A549 (cell line): ENCODE measurements at regions not wholly inside any gene's neighbourhood (a gene's known extent, or its start where the extent isn't known, plus 50 kb on each side); places are given as distances from the start of the nearest gene placed in this dataset.

Experiments used
- ATAC-seq, 2 experiments: fragments of 200-7000 bp in 1 of 2; fragments of >200 bp in 1 of 2; cut with Nextera tagmentation in 1 of 2; cut with Tn5 transposase in 1 of 2; 3 replicates each; pipeline versions ENCODE4 v1.8.0 to v1.9.1; 2018 to 2020; ENCODE audit warnings: mild to moderate bottlenecking in 1 of 2, moderate library complexity in 1 of 2
- CTCF ChIA-PET: fragments of 300-600 bp; sonication (Branson Sonifier 250); formaldehyde crosslinking; extraction: SDS; loops from one replicate; lab custom pipeline; 2021; ENCODE audit warnings: antibody characterized with exemption, inconsistent platforms; lab: Yijun Ruan, JAX
- POLR2A ChIA-PET: fragments of 350-600 bp; formaldehyde crosslinking; extraction: SDS; loops from one replicate; lab custom pipeline; 2021; ENCODE audit warnings: antibody characterized with exemption, inconsistent platforms; lab: Yijun Ruan, JAX
- DNase-seq, 2 experiments: peaks; one replicate each; pipeline versions ENCODE4 v3.0.0 to v3.0.0-alpha.2; 2011 to 2016; ENCODE audit warnings: low read depth in 1 of 2, low spot score in 1 of 2
- FAIRE-seq: peaks from 2 replicates; lab custom pipeline; 2011; peaks lifted over from hg19 to GRCh38; lab: Jason Lieb, UNC
- H3K27ac ChIP-seq, 2 experiments: fragments of >200 bp; sonication (Bioruptor Twin); formaldehyde crosslinking; 3 replicates each; pipeline ENCODE4 v1.5.1; 2016 to 2017
- H3K4me1 ChIP-seq: fragments of >200 bp; sonication (Bioruptor Twin); formaldehyde crosslinking; 3 replicates; pipeline ENCODE4 v1.6.1; 2016
- H3K4me2 ChIP-seq: fragments of >200 bp; sonication (Bioruptor Twin); formaldehyde crosslinking; 3 replicates; pipeline ENCODE4 v1.6.1; 2016
- H3K4me3 ChIP-seq: fragments of >200 bp; sonication (Bioruptor Twin); formaldehyde crosslinking; 3 replicates; pipeline ENCODE4 v1.5.1; 2016
- H3K9me3 ChIP-seq: fragments of >200 bp; sonication (Bioruptor Twin); formaldehyde crosslinking; 3 replicates; pipeline ENCODE4 v1.6.1; 2016
- CEBPB ChIP-seq, 2 experiments: fragments of >200 bp in 1 of 2; sonication (Bioruptor Twin) in 1 of 2; formaldehyde crosslinking in 1 of 2; IDR thresholded peaks; 2 replicates each; pipeline ENCODE4 v1.6.1; 2012 to 2016
- GATA3 ChIP-seq: IDR thresholded peaks from 2 replicates; pipeline ENCODE4 v1.6.1; 2012; ENCODE audit warnings: borderline replicate concordance
- HOXA7 ChIP-seq: fragments of 250-450 bp; sonication (Bioruptor Pico); IDR thresholded peaks from 2 replicates; pipeline ENCODE4 v1.5.0; 2020; ENCODE audit warnings: mild to moderate bottlenecking, moderate library complexity
- JUN ChIP-seq, 2 experiments: fragments of >200 bp; sonication (Bioruptor Twin); formaldehyde crosslinking; IDR thresholded peaks; 2 replicates in 1 of 2; 3 replicates in 1 of 2; pipeline ENCODE4 v1.6.1; 2016 to 2017
- JUNB ChIP-seq: fragments of >200 bp; sonication (Bioruptor Twin); formaldehyde crosslinking; IDR thresholded peaks from 2 replicates; pipeline ENCODE4 v1.6.1; 2016
- PHF8 ChIP-seq: fragments of 200-600 bp; sonication (generic); IDR thresholded peaks from 2 replicates; pipeline ENCODE4 v1.6.1; 2016; ENCODE audit warnings: low read depth, mild to moderate bottlenecking, antibody characterized with exemption, moderate library complexity, borderline replicate concordance
- RAD21 ChIP-seq, 2 experiments: fragments of >200 bp in 1 of 2; sonication (Bioruptor Twin) in 1 of 2; formaldehyde crosslinking in 1 of 2; IDR thresholded peaks in 1 of 2; conservative IDR thresholded peaks in 1 of 2; 2 replicates in 1 of 2; 3 replicates in 1 of 2; pipeline ENCODE4 v1.6.1; 2012 to 2018; ENCODE audit warnings: inconsistent platforms in 1 of 2
- RARB ChIP-seq: fragments of 250-450 bp; sonication (Bioruptor Pico); IDR thresholded peaks from 2 replicates; pipeline ENCODE4 v1.8.0; 2021; ENCODE audit warnings: mild to moderate bottlenecking, moderate library complexity
- RNF2 ChIP-seq: fragments of 200-600 bp; sonication (generic); IDR thresholded peaks from 2 replicates; pipeline ENCODE4 v1.6.1; 2016; ENCODE audit warnings: low read depth, mild to moderate bottlenecking, antibody characterized with exemption, moderate library complexity, borderline replicate concordance
- SMC3 ChIP-seq: fragments of >200 bp; sonication (Bioruptor Twin); formaldehyde crosslinking; IDR thresholded peaks from 3 replicates; pipeline ENCODE4 v1.6.1; 2018; ENCODE audit warnings: inconsistent platforms
- TFCP2L1 ChIP-seq: fragments of 250-450 bp; sonication (Bioruptor Pico); IDR thresholded peaks from 2 replicates; pipeline ENCODE4 v1.5.0; 2021; ENCODE audit warnings: mild to moderate bottlenecking
- TP53 ChIP-seq: fragments of 250-450 bp; sonication (Bioruptor Pico); IDR thresholded peaks from 2 replicates; pipeline ENCODE4 v1.5.0; 2021; ENCODE audit warnings: mild to moderate bottlenecking, moderate library complexity
- ZNF302 ChIP-seq: fragments of 250-450 bp; sonication (Bioruptor Pico); IDR thresholded peaks from 2 replicates; pipeline ENCODE4 v1.9.0; 2021; ENCODE audit warnings: inconsistent platforms, mild to moderate bottlenecking, moderate library complexity
- WGBS: methylation state at CpG from one replicate; pipeline ENCODE4 v1.1.6; 2017; ENCODE audit errors: missing lambda C conversion rate; 5-methylcytosine and 5-hydroxymethylcytosine counted together
- TF ChIP-seq, protein P1 (sequence below): IDR thresholded peaks from 2 replicates; pipeline ENCODE4 v1.6.1; 2012
- TF ChIP-seq, protein P2 (sequence below): fragments of 150-350 bp; IDR thresholded peaks from 2 replicates; pipeline ENCODE4 v1.6.1; 2014; ENCODE audit warnings: low read depth, mild to moderate bottlenecking, low read length
- TF ChIP-seq, protein P3 (sequence below): fragments of >200 bp; sonication (Bioruptor Twin); formaldehyde crosslinking; IDR thresholded peaks from 3 replicates; pipeline ENCODE4 v1.5.1; 2016

DNA sequence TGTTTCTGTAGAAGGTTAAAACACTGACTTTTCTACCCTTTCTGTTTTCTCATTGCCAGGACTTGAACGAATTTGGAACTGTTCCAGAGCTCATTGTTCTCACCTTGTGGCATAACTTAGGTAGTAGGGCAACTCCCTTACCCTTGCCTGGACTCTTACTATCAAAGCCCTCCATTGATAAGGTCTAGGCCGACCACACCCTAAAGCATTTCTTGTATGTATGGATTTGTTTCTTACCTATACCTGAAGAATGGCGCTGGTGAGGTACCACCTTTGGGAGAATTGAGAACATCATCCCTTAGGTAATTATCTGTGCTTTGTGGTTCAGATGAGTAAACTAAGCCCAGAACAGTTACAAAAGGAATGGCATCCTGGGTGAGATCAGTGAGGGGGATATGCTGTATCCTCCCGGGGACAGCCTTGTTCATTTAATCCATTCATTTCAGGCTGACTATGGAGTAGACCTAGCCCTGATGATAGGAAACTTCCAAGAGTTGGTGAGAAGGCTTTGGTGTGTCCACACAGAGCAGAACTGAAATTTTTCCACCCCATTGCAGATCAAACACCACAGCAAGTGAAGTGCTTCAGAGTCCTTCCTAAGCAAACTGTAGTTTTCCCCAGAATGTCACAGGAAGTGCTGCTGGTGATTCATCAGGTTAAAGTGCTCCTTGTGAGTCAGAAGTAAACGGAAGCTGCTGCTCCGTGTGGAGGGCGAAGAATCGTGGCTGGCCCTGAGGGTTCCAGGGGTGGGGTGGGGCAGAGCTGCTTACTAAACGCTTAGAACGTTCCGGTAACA is 113.0 kb downstream of the TEX26 start (continued):
- TF ChIP-seq, protein P1, sequence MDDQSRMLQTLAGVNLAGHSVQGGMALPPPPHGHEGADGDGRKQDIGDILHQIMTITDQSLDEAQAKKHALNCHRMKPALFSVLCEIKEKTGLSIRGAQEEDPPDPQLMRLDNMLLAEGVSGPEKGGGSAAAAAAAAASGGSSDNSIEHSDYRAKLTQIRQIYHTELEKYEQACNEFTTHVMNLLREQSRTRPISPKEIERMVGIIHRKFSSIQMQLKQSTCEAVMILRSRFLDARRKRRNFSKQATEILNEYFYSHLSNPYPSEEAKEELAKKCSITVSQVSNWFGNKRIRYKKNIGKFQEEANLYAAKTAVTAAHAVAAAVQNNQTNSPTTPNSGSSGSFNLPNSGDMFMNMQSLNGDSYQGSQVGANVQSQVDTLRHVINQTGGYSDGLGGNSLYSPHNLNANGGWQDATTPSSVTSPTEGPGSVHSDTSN: no peak
- TF ChIP-seq JUNB: peak; percentile 63
- TF ChIP-seq, protein P2, sequence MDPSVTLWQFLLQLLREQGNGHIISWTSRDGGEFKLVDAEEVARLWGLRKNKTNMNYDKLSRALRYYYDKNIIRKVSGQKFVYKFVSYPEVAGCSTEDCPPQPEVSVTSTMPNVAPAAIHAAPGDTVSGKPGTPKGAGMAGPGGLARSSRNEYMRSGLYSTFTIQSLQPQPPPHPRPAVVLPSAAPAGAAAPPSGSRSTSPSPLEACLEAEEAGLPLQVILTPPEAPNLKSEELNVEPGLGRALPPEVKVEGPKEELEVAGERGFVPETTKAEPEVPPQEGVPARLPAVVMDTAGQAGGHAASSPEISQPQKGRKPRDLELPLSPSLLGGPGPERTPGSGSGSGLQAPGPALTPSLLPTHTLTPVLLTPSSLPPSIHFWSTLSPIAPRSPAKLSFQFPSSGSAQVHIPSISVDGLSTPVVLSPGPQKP: no peak
- TF ChIP-seq TFCP2L1 (CRISPR knock-in tag): no peak
- TF ChIP-seq, all 56 proteins: peak for 7

DNA sequence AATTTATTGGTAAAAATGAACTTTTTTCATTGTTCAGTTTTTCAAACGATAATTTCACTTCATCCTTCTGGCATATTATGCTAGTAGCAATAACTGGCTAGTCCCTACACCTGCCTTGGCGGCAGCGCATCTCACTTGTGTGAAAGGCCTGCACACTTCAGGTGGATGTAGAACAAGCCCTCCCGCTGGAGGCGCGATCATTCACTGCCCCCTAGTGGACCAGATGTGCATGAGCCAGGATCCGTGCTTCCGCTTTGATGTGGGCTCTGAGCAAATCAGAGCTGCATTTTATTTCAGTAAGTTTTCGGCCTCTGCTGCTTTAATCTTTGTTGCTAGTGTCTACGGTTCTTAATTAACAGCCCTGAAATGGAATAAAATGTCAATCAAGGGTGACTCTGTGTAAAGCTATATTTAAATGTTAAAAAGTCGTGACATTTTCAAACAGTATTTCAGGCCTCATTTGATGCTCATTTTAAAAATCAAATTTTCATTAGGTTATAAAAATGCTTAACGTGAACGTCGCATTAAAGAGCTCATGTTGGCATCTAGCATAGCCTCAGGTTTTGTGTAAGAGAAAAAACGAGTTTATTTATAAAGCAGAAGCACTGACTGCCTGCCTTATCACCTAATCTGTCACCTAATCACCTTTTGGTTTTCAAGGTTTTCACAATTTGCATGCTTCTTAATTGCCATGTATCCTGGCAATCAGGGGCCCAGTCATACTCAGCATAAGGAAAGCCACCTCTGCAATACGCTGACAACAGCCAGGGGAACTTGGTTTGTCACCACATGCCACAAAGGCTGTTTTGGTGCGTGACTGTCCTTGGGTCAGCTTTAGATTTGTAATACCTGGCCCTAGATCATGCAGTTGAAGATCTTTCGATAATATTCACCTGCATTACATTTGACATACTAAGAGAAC is 112.2 kb downstream of the TEX26 start:
- FAIRE-seq: no peak
- TF ChIP-seq TP53 (CRISPR knock-in tag) (no peak), ZNF302 (no peak), RAD21 (conservative IDR thresholded peaks at IDR 0.05 in 1 of 2, IDR thresholded peaks at IDR 0.05 in 1 of 2) (peak; percentile 84 to 92), JUN (IDR thresholded peaks at IDR 0.05) (no peak), HOXA7 (no peak), RARB (CRISPR knock-in tag) (no peak), CEBPB (IDR thresholded peaks at IDR 0.05) (no peak), PHF8 (no peak), SMC3 (peak; percentile 58), GATA3 (no peak), RNF2 (no peak), JUNB (no peak)
- TF ChIP-seq, protein P3, sequence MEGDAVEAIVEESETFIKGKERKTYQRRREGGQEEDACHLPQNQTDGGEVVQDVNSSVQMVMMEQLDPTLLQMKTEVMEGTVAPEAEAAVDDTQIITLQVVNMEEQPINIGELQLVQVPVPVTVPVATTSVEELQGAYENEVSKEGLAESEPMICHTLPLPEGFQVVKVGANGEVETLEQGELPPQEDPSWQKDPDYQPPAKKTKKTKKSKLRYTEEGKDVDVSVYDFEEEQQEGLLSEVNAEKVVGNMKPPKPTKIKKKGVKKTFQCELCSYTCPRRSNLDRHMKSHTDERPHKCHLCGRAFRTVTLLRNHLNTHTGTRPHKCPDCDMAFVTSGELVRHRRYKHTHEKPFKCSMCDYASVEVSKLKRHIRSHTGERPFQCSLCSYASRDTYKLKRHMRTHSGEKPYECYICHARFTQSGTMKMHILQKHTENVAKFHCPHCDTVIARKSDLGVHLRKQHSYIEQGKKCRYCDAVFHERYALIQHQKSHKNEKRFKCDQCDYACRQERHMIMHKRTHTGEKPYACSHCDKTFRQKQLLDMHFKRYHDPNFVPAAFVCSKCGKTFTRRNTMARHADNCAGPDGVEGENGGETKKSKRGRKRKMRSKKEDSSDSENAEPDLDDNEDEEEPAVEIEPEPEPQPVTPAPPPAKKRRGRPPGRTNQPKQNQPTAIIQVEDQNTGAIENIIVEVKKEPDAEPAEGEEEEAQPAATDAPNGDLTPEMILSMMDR: peak; percentile 75
- TF ChIP-seq, protein P2: no peak
- peak; percentile 88 to 90 for ATAC-seq
- ChIA-PET CTCF (interaction anchor here (0.6 to 2.5 kb wide), 30 partner anchors 10 to 914 kb away, joined by 3 to 11 read pairs (median 3); no protein-coding TSS in a partner anchor), POLR2A (interaction anchor here (0.7 to 1.0 kb wide), 2 partner anchors 116 to 636 kb away, joined by 3 to 5 read pairs; no protein-coding TSS in a partner anchor)
- WGBS: 16% methylated on average over 18 of the region's 18 CpGs
- Histone ChIP-seq H3K4me3 (no peak overlapping the region), H3K4me2 (peak overlapping the region; percentile 80), H3K4me1 (peaks cover 24% of the 10 kb centered on the region), H3K9me3 (no peaks in the 10 kb centered on the region), H3K27ac (peak overlapping the region; percentile 92 to 93)
- peak; percentile 48 to 78 for DNase-seq
